ENCODE measurements at regions not wholly inside any gene's neighbourhood (a gene's known extent, or its start where the extent isn't known, plus 50 kb on each side); places are given as distances from the start of the nearest gene placed in this dataset.

- TF ChIP-seq EZH2phosphoT487 (IDR thresholded peaks at IDR 0.05; ENCODE audit: borderline replicate concordance, low read depth, low read length) = no peak
- no peak for TF ChIP-seq CTCF (conservative IDR thresholded peaks at IDR 0.05; ENCODE audit: low read length)
Measured at GRCh38 chr18:52280702-52281101, 59.3 kb upstream of the DCC start.

Measured in OCI-LY7 (cell line).